ENCODE measurements at regions not wholly inside any gene's neighbourhood (a gene's known extent, or its start where the extent isn't known, plus 50 kb on each side); places are given as distances from the start of the nearest gene placed in this dataset.

DNA sequence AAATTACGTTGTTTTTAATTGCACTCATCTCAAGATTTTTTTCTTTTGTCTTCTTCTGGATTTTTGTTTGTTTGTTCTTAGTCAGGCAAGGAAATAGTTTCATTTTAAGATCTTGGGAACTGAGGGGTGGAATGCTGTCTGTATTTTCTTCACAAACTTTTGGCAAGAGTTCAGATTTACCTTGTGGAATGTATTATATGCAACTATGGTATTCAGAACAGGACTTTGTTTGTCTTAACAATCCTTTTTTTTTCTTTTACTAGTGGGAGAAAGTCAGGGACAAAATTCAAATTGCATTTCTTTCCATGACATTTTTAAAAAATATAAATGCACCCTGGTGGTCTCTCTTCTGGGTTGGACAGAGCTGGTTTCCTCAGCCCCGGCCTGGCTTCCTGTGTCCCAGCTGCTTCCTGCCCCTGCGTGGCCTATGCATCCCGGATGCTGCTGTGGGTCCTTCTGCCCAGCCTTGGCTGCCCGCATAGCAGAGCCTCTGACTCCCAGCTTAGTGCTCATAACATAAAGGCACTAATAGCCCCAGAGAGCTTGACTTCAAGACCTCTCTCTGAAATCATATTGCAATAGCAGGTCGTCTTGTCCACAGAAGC lies 520.7 kb downstream of the QKI start:
- TF ChIP-seq FOXP2 (optimal IDR thresholded peaks at IDR 0.05; ENCODE audit: borderline replicate concordance, extremely low read depth, extremely low read length, insufficient read depth): peak; percentile 44
- no peak for TF ChIP-seq SIN3A (IDR thresholded peaks at IDR 0.05; ENCODE audit: borderline replicate concordance, insufficient read depth, low read length)
- no peak for TF ChIP-seq TAF1 (IDR thresholded peaks at IDR 0.05; ENCODE audit: borderline replicate concordance, insufficient read depth, low read length)
- TF ChIP-seq POLR2AphosphoS5 (IDR thresholded peaks at IDR 0.05; ENCODE audit: low read depth, low read length): no peak
- TF ChIP-seq, protein P1, sequence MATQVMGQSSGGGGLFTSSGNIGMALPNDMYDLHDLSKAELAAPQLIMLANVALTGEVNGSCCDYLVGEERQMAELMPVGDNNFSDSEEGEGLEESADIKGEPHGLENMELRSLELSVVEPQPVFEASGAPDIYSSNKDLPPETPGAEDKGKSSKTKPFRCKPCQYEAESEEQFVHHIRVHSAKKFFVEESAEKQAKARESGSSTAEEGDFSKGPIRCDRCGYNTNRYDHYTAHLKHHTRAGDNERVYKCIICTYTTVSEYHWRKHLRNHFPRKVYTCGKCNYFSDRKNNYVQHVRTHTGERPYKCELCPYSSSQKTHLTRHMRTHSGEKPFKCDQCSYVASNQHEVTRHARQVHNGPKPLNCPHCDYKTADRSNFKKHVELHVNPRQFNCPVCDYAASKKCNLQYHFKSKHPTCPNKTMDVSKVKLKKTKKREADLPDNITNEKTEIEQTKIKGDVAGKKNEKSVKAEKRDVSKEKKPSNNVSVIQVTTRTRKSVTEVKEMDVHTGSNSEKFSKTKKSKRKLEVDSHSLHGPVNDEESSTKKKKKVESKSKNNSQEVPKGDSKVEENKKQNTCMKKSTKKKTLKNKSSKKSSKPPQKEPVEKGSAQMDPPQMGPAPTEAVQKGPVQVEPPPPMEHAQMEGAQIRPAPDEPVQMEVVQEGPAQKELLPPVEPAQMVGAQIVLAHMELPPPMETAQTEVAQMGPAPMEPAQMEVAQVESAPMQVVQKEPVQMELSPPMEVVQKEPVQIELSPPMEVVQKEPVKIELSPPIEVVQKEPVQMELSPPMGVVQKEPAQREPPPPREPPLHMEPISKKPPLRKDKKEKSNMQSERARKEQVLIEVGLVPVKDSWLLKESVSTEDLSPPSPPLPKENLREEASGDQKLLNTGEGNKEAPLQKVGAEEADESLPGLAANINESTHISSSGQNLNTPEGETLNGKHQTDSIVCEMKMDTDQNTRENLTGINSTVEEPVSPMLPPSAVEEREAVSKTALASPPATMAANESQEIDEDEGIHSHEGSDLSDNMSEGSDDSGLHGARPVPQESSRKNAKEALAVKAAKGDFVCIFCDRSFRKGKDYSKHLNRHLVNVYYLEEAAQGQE (IDR thresholded peaks at IDR 0.05; ENCODE audit: insufficient read depth in 1 of 2, low read depth in 2 of 2, low read length in 2 of 2): peak in 1 of 2 experiments; percentile 58; a peak in 1 of 4 replicates

DNA sequence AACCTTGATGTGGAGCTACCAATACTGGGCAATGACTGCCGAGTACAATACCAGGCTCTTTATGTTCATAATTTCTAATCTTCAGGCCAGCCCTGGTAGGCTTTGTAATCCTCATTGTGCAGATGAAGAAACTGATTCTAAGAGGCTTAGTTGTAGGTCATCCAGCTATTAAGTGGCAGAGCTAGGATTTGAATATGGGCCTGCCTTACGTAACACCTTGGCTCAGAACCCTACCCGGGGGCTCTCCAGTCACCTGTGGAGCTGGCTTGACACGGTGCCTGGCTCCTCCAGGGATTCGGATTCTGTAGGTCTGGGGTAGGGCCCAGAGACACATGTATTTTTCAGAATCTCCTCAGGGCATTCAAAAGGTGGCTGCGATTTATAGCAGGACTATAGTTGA lies 515.5 kb downstream of the QKI start:
- TF ChIP-seq SIN3A (IDR thresholded peaks at IDR 0.05; ENCODE audit: borderline replicate concordance, insufficient read depth, low read length): no peak
- TF ChIP-seq, protein P1 (IDR thresholded peaks at IDR 0.05; ENCODE audit: insufficient read depth in 1 of 2, low read depth in 2 of 2, low read length in 2 of 2): no peak
- TF ChIP-seq FOXP2 (optimal IDR thresholded peaks at IDR 0.05; ENCODE audit: borderline replicate concordance, extremely low read depth, extremely low read length, insufficient read depth): no peak
- TF ChIP-seq POLR2AphosphoS5 (IDR thresholded peaks at IDR 0.05; ENCODE audit: low read depth, low read length): no peak
- no peak for TF ChIP-seq TAF1 (IDR thresholded peaks at IDR 0.05; ENCODE audit: borderline replicate concordance, insufficient read depth, low read length)

DNA sequence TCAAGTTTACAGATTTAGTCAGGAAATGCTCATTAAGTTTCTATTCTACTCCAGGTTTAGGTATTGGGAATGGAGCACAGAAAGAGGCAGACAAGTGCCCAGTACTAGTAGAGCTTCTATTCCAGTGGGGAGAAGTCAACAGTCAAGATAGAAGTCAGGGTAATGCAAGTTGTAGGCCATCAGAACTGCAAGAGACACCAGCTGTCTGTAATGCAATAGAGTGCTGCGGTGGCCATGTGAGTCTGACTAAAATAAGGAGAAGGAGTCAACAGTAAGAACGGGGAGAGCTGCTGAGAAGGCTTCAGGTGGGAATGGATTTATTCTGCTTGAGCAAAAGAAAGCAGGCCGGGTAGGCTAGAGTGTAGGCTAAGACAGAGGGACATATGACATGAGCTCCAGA lies 515.0 kb downstream of the QKI start:
- no peak for TF ChIP-seq SIN3A (IDR thresholded peaks at IDR 0.05; ENCODE audit: borderline replicate concordance, insufficient read depth, low read length)
- TF ChIP-seq POLR2AphosphoS5 (IDR thresholded peaks at IDR 0.05; ENCODE audit: low read depth, low read length): no peak
- TF ChIP-seq TAF1 (IDR thresholded peaks at IDR 0.05; ENCODE audit: borderline replicate concordance, insufficient read depth, low read length): no peak
- TF ChIP-seq, protein P1 (IDR thresholded peaks at IDR 0.05; ENCODE audit: insufficient read depth in 1 of 2, low read depth in 2 of 2, low read length in 2 of 2): no peak
- no peak for TF ChIP-seq FOXP2 (optimal IDR thresholded peaks at IDR 0.05; ENCODE audit: borderline replicate concordance, extremely low read depth, extremely low read length, insufficient read depth)

DNA sequence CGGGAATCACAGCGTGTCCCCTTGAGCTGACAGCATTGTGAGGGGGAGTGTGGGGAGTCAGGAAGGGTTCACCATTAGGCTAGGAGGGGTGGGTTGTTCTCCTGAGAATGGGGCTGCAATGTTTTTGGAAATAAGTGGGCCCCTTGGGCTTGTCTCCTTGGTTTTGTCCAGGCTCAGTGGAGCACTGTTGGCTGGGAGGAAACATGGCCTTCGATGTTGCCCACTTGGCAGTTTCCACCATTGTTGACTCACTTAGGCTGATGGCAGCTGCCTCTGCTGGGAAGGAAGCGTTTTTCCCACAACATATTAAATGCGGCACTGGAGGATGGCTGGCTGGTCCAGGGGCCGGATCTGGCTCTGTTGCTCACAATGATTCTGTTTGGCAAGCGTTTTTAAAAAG lies 512.1 kb downstream of the QKI start:
- TF ChIP-seq FOXP2 (optimal IDR thresholded peaks at IDR 0.05; ENCODE audit: borderline replicate concordance, extremely low read depth, extremely low read length, insufficient read depth) (no peak), TAF1 (IDR thresholded peaks at IDR 0.05; ENCODE audit: borderline replicate concordance, insufficient read depth, low read length) (no peak), SIN3A (IDR thresholded peaks at IDR 0.05; ENCODE audit: borderline replicate concordance, insufficient read depth, low read length) (no peak), POLR2AphosphoS5 (IDR thresholded peaks at IDR 0.05; ENCODE audit: low read depth, low read length) (no peak)
- TF ChIP-seq, protein P1 (IDR thresholded peaks at IDR 0.05; ENCODE audit: insufficient read depth in 1 of 2, low read depth in 2 of 2, low read length in 2 of 2): no peak
